ENCODE measurements at regions not wholly inside any gene's neighbourhood (a gene's known extent, or its start where the extent isn't known, plus 50 kb on each side); places are given as distances from the start of the nearest gene placed in this dataset.

DNA sequence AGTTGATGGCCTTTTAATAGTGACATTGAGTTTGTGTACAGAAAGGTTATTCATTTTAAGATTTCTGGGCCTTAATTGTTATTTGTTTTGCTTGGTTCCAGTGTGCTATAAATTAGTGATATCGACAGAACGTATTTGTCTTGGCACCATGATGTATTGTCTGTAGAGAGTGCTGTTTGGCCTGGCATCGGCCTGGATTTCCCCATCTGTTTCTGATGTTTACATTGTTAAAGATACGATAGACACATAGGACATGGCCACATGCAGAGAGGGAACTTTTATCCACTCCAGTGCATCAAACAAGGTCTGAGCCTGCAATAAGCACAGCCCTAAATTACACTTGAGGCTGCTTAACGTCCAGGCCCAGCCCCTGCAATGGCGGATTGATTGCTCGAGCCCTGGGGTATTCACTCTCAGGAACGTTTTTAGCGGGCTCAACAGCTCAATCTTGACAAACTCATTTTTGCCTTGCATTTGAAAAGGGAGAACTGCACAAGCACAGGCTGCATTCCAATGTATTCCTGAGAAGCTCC lies 144.7 kb downstream of the SLC4A3 start:
- no peak for DNase-seq

DNA sequence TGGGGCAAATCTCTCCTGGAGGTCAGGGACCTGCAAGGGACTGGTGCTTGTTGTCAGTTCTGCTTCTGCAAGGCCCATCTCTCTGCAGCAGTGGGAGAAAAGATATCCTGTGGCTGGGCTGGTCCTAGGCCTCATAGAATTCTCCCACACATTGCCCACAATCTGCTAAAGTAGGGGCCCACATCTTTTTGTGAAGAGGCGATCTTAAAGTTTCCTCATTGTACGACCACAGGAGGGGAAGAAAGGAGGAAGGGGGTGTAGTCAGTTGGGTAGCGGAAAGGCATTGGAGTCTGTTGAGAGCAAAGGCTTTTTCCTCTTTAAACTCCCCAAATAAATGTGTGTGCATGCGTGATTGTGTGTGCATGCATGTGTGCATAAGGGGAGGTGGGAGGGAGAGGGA lies 145.3 kb downstream of the SLC4A3 start:
- DNase-seq, result no peak

DNA sequence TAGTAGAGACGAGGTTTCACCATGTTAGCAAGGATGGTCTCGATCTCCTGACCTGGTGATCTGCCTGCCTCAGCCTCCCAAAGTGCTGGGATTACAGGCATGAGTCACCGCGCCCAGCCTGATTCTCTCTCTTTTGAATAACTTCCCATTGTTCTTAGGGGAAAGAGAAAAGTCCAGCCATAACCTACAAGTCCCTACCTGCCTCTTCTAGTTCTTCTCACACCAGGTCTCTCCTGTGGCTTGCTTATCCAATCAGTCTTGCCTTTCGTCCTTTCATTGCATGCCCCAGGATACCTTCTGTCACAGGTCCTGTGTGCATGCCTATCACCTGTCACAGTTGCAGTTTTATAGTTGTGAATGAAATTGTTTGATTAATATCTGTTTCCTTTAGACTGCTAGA lies 148.1 kb downstream of the SLC4A3 start:
- DNase-seq, result no peak

DNA sequence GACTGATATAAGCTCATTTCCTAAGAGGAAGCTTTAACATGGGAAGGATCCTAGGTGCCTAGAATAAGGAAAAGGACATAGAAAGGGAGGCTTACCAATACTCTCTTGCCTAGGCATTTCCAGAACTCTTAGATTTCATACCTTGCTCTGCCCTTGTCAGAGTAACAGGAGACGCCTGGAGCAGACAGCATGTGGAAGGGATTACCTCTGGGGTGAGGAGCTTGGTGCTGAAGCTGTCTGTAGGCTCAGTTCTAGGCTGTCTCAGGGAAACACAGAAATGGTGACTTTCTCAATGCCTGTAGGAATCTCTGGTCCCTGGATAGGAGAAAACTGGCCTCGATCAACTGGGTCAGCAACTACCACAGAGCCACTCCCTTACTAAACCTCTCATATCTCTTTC lies 150.0 kb downstream of the SLC4A3 start:
- DNase-seq, result no peak

DNA sequence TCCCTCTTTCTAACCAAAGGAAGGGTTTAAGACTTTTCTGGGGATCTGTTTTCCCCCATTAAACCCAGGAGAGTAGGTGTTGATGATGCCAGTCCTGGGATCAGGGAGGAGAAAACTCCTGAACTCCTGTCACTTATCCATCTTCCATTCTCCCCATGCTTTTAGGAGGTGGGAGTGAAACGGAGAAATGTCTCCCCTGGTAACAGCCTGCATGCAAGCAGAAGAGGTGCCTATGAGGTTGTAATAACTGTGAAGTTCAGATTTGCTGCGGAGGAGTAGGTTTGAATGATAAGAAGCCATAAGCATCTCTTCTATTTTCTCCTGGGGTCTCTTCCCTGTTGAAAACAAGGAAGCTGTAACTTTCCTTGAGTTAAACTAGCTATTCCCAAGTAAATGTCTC lies 150.8 kb downstream of the SLC4A3 start:
- no peak for DNase-seq

DNA sequence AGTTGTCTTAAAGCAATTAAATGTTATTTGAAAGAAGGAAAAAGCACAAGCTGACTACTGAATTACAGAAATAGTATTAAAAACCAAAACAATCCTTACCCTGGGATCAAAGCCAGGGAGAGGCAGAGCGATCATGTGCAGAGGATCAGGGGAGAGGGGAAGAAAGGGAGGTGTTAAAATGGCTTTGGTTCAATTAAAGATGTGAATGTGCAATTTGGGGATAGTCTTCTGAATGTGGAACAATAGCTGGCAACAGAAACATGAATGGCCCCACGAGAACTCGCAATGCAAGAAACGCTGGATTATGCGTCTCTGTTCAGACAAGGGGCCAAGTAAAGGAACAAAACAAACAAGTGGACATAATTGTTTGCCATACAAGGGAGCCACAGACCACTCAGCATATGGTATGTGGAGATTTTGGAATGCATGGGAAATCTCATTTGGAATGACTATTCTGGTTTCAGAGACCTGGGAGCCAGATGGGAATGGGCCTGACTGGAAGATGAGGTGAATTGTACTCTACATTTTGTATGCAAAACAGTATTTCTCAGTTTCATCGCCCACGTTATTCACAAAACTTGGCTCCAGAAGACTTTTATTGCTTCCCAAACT lies 155.4 kb downstream of the SLC4A3 start:
- no peak for DNase-seq

DNA sequence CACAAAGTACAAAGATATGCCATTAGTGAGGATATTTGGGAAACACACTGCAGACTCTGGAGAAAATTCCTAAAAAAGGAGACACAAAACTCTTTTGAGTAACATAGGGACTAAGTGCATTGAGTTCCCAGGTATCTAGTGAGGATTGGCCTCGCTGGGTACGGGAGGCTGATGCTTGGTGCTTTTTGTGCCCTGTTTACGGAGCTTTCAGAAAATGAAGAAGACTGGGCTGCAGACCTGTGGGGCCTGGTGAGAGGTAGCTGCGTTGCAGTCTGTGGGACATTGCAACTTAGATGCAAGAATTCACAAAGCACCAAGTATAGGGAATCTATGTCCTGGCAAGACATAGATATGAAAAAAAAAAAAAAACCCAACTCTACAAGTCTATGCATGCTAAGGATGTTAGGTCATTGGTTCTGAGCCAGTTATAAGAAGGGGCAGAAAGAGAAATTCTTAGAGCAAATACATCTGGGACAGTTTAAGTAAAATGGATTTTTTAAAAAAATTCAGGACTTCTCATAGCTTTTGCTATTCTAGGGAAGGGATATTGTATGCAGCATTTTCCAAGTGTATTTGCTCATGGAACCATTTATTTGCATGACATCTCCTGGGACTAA lies 156.0 kb downstream of the SLC4A3 start:
- DNase-seq, result no peak

DNA sequence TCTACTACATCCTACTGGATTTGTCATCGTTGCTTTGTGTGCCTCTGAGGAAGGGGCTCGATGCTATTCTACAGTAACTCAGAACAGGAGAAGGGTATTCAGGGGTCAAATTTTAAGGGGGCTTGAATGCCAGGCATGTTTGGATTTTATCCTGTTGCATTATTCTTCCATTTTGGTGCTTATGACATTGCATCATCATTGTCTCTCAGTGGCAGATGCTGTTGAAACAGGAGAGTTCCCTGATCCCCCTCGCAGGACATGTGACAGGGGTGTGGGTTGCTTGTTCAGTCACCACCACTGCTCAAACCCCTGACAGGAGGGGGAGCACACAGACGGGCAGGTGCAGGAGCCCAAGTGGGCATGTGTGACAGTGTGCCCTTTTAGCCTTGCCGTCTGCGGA lies 156.7 kb downstream of the SLC4A3 start:
- DNase-seq, result no peak

DNA sequence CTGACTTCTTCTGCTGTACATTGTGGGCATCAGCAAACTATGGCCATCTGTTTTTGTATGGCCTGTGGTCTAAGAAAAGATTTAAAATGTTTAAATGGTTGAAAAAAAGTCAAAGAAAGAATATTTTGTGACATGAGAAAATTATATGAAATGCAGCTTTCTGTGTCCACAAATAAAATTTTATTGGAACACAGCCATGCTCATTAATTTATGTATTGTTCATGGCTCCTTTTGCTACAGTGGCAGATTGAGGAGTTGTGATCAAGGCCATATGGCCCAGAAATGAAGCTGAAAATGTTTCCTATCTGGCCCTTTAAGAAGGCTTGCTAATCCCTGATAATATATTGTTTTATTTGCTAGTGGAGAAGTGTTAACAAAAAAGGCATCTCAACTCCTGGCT lies 162.0 kb downstream of the SLC4A3 start:
- no peak for DNase-seq

DNA sequence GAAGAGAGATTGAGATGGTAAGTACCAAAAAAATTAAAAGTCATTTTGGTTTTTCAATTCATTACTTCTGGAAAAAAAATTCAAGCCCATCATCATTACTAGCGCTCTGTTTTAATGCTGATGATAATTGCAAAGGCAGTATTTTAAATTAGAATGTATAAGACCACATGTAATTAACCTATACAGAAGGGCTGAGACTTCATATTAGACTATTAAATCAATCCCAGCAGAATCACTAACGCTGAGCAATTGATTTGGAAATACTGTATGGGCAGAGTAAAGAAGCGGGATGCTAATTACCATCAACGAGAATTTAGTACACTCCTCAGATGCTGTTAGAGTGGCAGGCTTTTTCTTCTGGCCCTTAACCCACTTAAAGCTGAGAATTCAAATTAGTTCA lies 165.0 kb downstream of the SLC4A3 start:
- no peak for DNase-seq

DNA sequence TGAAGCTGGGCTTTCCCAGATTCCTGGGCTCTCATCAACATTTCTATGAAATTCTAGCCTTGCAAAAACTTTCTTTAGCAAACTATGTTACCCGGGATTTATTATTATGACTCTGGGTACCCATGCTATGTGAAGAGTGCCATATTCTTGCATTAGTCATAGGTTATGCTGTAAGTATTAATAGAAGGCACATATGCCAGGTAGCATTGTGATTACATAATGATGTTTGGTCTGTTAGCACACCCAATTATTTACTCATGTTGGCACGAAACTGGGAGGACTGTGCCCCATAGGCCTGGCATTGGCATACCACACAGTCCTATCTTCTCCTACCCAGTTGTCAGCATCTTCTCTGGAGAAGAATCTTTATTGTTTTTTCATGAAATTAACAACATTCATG lies 171.0 kb downstream of the SLC4A3 start:
- DNase-seq, result no peak

DNA sequence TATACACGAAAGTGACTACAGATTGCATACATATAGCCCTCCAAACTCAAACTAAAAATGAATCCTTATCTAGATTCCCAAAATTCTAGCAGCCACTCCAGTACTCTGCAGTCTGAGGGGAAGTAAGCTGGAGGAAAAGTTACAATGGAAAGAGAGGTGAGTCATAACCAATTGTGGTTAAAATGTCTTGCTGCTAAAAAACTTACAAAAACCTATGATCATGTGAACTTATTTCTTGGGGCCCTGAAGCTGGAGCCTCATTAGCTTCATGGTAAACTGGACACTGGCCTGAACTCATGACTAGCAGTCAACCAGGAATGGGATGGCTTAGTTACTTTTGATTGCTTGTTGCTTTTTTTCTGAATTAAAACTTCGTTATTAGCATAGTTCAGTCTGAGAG lies 175.9 kb downstream of the SLC4A3 start:
- no peak for DNase-seq

DNA sequence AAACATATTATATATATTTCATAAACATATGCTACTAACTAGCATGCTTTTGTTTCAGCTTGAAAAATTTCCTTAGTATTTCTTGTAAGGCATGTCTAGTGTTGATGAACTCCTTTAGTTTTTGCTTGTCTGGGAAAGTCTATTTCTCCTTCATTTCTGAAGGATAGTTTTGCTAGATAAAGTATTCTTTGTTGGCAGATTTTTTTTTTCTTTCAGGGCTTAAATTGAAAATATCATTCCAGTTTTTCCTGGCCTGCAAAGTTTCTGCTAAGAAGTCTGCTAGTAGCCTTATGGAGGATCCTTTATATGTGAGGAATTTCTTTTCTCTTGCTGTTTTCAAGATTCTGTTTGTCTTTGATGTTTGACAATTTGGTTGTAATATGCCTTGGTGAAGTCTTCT lies 183.5 kb downstream of the SLC4A3 start:
- DNase-seq, result no peak

DNA sequence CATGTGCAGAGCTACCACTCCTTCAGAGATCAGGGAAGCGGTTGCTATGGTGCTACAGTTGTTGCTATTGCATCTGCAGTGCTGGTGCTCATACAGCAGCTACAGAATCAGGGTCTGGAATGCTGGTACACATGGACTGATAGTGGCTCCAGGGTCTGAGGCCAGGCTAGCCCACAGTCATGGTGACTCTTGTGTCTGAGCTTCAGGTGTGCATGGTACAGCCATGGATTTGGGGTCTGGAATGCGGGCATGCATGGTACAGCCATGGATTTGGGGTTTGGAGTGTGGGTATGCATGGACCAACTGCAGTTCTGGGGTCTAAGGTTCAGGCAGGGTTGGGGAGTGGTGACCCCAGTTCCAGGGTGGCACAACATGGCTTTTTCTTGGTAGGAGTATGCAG lies 185.2 kb downstream of the SLC4A3 start:
- DNase-seq, result no peak

DNA sequence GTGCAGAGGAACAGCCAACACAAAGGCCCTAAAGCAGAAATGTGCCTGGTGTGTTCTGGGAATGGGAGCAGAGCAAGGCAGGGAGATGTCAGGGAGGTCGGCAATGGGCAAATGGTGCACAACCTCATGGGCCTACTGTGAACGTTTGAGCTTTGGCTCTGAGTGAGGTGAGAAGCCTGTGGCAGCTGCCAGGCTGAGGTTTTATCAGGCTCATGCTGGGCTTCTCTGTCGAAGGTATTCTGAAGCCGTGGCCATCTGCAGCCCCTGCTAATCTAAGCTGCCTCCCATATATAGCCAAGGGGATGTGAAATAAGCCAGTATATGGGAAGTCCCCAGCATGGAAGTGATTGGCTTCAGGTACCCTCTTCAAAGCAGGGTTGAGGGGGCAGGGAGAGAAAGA lies 193.3 kb downstream of the SLC4A3 start:
- DNase-seq, result no peak

DNA sequence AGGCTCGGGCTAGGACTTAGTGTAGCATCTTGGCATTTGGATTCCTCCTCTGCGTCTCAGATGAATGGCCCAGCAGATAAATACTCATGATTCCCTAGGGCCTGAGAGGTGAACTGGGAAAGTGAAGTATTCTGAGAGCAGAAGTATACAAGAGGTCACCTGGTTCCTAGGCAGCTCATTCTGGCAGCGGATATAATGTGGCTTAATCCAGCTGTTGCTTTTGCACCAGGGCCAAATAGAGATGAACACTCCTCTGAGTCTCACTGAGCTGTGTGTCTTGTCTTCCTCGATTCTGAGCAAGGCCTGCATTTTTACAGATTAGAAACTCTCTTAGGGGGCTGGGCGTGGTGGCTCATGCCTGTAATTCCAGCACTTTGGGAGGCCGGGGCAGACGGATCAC lies 196.1 kb downstream of the SLC4A3 start:
- no peak for DNase-seq

DNA sequence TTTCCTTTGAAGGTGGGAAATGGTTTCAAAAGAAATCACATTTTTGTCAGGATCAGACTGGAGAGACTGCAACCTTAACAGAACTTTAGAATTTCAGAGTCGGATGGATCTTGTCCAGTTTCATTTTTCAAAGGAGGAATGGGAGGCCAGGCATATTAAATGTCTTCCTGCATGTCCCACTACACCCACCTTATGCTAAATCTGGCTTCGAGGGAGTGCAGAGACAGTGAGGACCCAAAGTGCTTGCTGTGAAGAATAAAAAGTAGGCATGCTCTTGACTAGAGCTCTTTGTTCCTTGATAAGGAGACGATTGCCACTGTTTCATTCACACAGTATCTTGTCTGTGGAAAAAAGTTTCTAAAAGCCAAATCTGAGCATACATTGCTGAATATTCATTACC lies 197.6 kb downstream of the SLC4A3 start:
- no peak for DNase-seq

DNA sequence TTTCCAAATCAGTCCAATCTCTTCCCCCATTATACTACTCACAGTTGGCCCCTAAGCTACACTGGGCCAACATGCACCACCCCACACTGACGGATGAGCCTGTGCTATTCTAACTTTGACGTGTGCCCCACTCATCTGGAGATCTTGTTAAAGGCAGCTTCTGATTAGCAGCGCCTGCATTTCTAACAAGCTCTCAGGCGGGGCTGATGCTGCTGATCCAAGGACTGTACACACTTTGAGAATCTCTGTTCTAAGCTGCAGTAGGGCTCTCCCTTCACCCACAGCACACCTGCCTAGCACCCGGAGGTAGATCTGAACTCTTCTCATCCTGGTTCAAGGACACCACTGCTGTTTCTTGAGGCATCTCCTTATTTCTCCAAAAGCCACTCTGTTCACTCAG lies 200.7 kb downstream of the SLC4A3 start:
- DNase-seq, result no peak

DNA sequence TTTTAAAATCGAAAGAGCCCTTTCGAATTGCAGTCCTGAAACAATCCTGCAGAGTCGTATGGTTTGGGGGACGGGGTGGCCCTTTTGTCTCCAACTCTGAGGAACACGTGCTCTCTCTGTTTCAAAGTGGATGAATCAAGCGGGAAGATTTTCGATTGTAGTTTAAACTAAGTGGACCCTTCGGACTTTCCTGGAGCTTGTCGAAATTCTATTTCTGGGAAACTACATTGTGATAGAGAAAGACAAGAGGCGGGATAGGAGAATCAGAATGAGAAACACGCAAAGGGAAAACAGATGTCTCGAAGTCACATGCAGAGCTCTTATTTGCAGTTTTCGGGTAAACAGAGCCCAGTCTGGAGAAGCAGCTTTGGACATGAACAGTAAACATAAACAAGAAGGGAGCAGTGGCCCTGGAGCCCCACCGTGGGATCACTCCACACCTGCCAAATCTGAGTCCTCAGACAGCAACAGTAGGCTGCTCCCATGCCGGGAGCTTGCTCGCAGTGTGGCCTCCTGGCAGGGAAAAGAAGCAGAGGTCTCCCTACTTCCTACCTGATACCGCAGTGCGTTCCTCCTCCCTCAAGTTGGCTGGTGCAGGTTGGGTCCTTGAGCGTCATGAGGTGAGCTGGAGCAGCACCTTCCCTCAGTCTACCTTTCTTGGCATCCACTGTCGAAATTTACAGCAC lies 202.4 kb downstream of the SLC4A3 start:
- DNase-seq, result no peak

DNA sequence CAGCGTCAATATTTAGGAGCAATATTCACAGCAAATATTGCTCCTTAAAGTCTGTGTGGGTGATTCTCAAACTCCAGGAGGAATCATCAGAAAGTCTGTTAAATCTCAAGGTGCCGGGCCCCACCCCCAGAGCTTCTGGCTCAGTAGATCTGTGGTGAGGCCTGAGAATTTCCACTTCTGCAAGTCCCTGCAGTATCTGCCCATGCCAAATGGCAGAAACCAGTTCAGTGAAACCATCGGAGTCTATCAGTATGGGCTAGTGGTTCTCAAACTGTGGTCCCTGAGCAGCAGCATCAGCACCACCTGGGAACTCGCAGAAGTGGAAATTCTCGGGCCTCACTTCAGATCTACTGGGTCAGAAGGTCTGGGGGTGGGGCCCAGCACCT lies 202.9 kb downstream of the SLC4A3 start:
- DNase-seq, result no peak

DNA sequence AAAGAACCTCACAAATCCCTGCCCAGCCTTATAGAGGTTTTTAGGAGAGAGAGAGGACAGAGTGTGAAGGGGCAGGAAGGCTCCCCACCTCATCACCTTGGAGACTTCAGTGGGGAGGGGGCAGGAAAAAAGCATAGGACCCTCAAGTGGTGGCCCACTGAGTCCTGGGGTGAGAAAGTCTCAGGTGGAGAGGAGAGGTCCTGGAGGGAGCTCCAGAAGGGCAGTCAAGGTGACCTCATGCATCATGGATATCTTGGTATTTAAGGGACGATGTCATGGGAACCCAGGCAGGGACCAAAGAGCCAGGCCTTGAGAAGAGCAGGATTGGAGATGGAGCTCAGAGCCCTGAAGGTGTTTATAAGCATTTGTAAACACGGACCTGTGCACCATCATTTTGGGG lies 204.5 kb downstream of the SLC4A3 start:
- no peak for DNase-seq

DNA sequence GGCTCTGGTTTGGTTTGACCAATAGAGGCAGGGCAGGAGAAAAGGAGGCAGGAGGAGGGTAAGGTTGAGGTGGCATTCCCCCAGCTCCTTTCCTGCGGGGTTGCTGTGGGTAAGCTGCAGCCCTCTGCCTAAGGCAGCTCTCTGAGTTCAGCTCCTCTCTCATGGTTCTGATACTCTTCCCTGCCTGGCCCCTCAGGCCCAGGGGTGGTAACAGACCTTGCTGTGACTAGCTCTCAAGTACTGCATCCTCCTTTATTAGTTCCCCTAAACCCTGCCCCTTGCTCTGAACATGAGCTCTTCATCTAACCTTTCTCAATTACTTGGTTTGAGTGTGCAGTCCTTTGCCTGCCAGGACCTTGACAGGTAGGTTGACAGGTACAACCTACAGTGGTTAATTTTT lies 205.5 kb downstream of the SLC4A3 start:
- no peak for DNase-seq

DNA sequence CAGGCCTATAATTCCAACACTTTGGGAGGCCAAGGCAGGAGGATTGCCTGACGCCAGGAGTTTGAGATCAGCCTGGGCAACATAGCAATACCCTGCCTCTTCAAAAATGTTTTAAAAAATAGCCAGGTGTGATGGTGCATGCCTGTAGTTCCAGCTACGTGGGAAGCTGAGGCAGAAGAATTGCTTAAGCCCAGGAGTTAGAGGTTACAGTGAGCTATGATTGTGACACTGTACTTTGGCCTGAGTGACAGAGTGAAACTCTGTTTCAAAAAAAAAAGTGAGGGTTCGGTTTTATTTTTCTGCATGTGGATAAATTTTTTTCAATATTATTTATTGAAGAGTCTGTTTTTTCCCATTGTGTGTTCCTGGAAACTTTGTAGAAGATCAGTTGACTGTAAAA lies 208.1 kb downstream of the SLC4A3 start:
- no peak for DNase-seq

DNA sequence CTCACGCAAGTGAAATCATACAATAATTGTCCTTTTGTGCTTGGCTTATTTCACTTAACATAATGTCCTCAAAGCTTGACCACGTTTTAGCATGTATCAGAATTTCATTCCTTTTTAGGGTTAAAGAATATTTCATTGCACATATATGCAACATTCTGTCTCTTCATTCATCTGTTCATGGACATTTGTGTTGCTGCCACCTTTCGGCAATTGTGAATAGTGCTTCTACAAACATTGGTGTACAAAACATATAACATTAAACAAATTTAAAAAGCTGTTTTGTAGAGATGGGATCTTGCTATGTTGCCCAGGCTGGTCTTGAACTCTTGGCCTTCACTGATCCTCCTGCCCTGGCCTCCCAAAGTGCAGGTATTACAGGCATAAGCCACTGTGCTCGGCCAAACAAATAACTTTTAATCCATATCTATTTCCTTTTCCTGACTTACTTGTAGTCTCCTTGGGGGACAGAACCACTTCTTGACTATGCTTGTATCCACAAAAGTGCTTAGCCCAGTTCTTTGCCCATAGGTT lies 209.3 kb downstream of the SLC4A3 start:
- DNase-seq, result no peak

All from GOT3 (cell line).